Fibroblast of lung (primary cell): ENCODE measurements at regions not wholly inside any gene's neighbourhood (a gene's known extent, or its start where the extent isn't known, plus 50 kb on each side); places are given as distances from the start of the nearest gene placed in this dataset.

Experiments used
- EZH2 ChIP-seq: IDR thresholded peaks from 2 replicates; pipeline ENCODE4 v1.5.1; 2012; ENCODE audit warnings: low read length, control low read depth, mild to moderate bottlenecking; ENCODE audit errors: missing control alignments
- TF ChIP-seq, protein P1 (sequence below), 2 donors: IDR thresholded peaks in 1 of 2; conservative IDR thresholded peaks in 1 of 2; 1 replicate in 1 of 2; 2 replicates in 1 of 2; pipeline ENCODE4 v1.5.1; 2011 to 2012; ENCODE audit warnings: low read length in 2 of 2, control low read depth in 1 of 2, inconsistent platforms in 1 of 2, low read depth in 1 of 2, mild to moderate bottlenecking in 1 of 2

DNA sequence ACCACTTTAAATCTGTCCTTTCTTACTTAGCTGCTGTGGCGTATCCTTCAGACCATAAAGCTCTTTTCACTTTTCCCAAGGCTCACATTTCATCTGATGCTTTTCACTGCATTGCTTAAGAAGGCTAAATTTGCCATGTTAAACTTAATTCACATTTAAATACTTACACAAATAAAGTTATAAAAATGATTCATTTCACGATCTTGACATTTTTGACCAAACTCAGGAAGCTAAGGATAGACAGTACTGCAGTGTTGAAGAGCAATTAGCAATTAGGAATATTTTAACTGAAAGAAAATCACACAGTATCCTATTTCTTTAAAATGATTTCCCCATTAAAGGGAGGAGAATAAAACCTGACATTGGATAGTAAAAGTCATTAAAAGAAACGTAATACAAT lies 1038.6 kb downstream of the STPG2 start:
- TF ChIP-seq, protein P1, sequence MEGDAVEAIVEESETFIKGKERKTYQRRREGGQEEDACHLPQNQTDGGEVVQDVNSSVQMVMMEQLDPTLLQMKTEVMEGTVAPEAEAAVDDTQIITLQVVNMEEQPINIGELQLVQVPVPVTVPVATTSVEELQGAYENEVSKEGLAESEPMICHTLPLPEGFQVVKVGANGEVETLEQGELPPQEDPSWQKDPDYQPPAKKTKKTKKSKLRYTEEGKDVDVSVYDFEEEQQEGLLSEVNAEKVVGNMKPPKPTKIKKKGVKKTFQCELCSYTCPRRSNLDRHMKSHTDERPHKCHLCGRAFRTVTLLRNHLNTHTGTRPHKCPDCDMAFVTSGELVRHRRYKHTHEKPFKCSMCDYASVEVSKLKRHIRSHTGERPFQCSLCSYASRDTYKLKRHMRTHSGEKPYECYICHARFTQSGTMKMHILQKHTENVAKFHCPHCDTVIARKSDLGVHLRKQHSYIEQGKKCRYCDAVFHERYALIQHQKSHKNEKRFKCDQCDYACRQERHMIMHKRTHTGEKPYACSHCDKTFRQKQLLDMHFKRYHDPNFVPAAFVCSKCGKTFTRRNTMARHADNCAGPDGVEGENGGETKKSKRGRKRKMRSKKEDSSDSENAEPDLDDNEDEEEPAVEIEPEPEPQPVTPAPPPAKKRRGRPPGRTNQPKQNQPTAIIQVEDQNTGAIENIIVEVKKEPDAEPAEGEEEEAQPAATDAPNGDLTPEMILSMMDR (conservative IDR thresholded peaks at IDR 0.05 in 1 of 2, IDR thresholded peaks at IDR 0.05 in 1 of 2; ENCODE audit: low read depth in 1 of 2, low read length in 2 of 2) = no peak
- TF ChIP-seq EZH2 = no peak
